CD14-positive monocyte (primary cell): ENCODE measurements at regions not wholly inside any gene's neighbourhood (a gene's known extent, or its start where the extent isn't known, plus 50 kb on each side); places are given as distances from the start of the nearest gene placed in this dataset.

Experiments
- DNase-seq, 3 donors: peaks; one replicate each; pipeline ENCODE4 v3.0.0-alpha.2; 2011 to 2022
- H2AFZ ChIP-seq: 2 replicates; pipeline ENCODE4 v1.6.0; 2012; ENCODE audit warnings: mild to moderate bottlenecking, low read depth, low read length, inconsistent platforms; ENCODE audit not compliant: insufficient read depth, poor library complexity, severe bottlenecking
- H3K27ac ChIP-seq, 2 donors: 1 replicate in 1 of 2; 2 replicates in 1 of 2; pipeline ENCODE4 v1.5.1; 2012 to 2013; ENCODE audit warnings: low read length in 2 of 2, control low read depth in 1 of 2, inconsistent platforms in 1 of 2, low read depth in 1 of 2, mild to moderate bottlenecking in 1 of 2
- H3K27me3 ChIP-seq, 2 donors: one replicate each; pipeline versions ENCODE4 v1.6.0 to v1.6.1; 2011 to 2013; ENCODE audit warnings: low read length in 2 of 2; ENCODE audit not compliant: control insufficient read depth in 2 of 2, insufficient read depth in 2 of 2
- H3K36me3 ChIP-seq, 2 donors: replicated peaks in 1 of 2; 1 replicate in 1 of 2; 2 replicates in 1 of 2; pipeline versions ENCODE4 v1.5.1 to v1.6.1; 2012 to 2013; ENCODE audit warnings: low read length in 2 of 2, control low read depth in 1 of 2, inconsistent platforms in 1 of 2, mild to moderate bottlenecking in 1 of 2; ENCODE audit not compliant: insufficient read depth in 2 of 2, control insufficient read depth in 1 of 2
- H3K4me1 ChIP-seq, 2 donors: 1 replicate in 1 of 2; 2 replicates in 1 of 2; pipeline versions ENCODE4 v1.5.1 to v1.6.1; 2012 to 2013; ENCODE audit warnings: low read length in 2 of 2, control low read depth in 1 of 2, inconsistent platforms in 1 of 2, mild to moderate bottlenecking in 1 of 2, moderate library complexity in 1 of 2; ENCODE audit not compliant: insufficient read depth in 2 of 2, control insufficient read depth in 1 of 2
- H3K4me2 ChIP-seq: replicated peaks from 2 replicates; pipeline ENCODE3; 2012; ENCODE audit warnings: low read length, moderate library complexity, mild to moderate bottlenecking; ENCODE audit not compliant: poor library complexity, severe bottlenecking; ENCODE audit errors: extremely low read depth
- H3K4me3 ChIP-seq, 3 experiments: fragments of 200-600 bp in 1 of 3; sonication (generic) in 1 of 3; replicated peaks in 1 of 3; 1 replicate in 2 of 3; 2 replicates in 1 of 3; pipeline ENCODE4 v1.5.1; 2011 to 2013; ENCODE audit warnings: low read length in 3 of 3, mild to moderate bottlenecking in 3 of 3, control low read depth in 2 of 3, low read depth in 2 of 3, inconsistent platforms in 1 of 3, moderate library complexity in 1 of 3
- H3K79me2 ChIP-seq: 2 replicates; pipeline ENCODE4 v1.6.0; 2012; ENCODE audit warnings: mild to moderate bottlenecking, control low read depth, inconsistent platforms, low read length, moderate library complexity; ENCODE audit not compliant: insufficient read depth
- H3K9ac ChIP-seq: 2 replicates; pipeline ENCODE4 v1.6.0; 2017; ENCODE audit warnings: low read length, mild to moderate bottlenecking; ENCODE audit not compliant: insufficient read depth, poor library complexity, severe bottlenecking
- H3K9me3 ChIP-seq, 2 donors: replicated peaks in 1 of 2; 1 replicate in 1 of 2; 2 replicates in 1 of 2; pipeline versions ENCODE4 v1.5.1 to v1.6.1; 2012 to 2013; ENCODE audit warnings: low read length in 2 of 2, control low read depth in 1 of 2; ENCODE audit not compliant: control insufficient read depth in 1 of 2, insufficient read depth in 1 of 2
- H4K20me1 ChIP-seq: 2 replicates; pipeline ENCODE4 v1.6.0; 2012; ENCODE audit warnings: mild to moderate bottlenecking, low read length, control low read depth, moderate library complexity; ENCODE audit not compliant: insufficient read depth
- H3K27ac Mint-ChIP-seq, 7 donors: one replicate each; pipeline ENCODE4 v1.8.0; 2020; ENCODE audit warnings: mild to moderate bottlenecking in 7 of 7, mixed read lengths in 7 of 7, moderate library complexity in 6 of 7, inconsistent platforms in 2 of 7
- H3K27me3 Mint-ChIP-seq, 3 donors: one replicate each; pipeline ENCODE4 v1.8.0; 2021 to 2022; ENCODE audit warnings: low read depth in 3 of 3, mild to moderate bottlenecking in 3 of 3, mixed read lengths in 3 of 3, moderate library complexity in 3 of 3, inconsistent platforms in 1 of 3
- H3K36me3 Mint-ChIP-seq, 2 donors: one replicate each; pipeline ENCODE4 v1.8.0; 2020; ENCODE audit warnings: mixed read lengths in 2 of 2, inconsistent platforms in 1 of 2, mild to moderate bottlenecking in 1 of 2
- H3K4me1 Mint-ChIP-seq: one replicate; pipeline ENCODE4 v1.8.0; 2020; ENCODE audit warnings: mild to moderate bottlenecking, mixed read lengths
- H3K4me3 Mint-ChIP-seq, 2 donors: one replicate each; pipeline ENCODE4 v1.8.0; 2020; ENCODE audit warnings: mild to moderate bottlenecking in 2 of 2, mixed read lengths in 2 of 2, moderate library complexity in 1 of 2
- H3K9me3 Mint-ChIP-seq, 7 donors: one replicate each; pipeline ENCODE4 v1.8.0; 2020 to 2022; ENCODE audit warnings: mixed read lengths in 7 of 7, mild to moderate bottlenecking in 6 of 7, moderate library complexity in 6 of 7, inconsistent platforms in 2 of 7
- CTCF ChIP-seq: fragments of 200-600 bp; IDR thresholded peaks from one replicate; pipeline ENCODE4 v1.8.0; 2022; ENCODE audit warnings: antibody characterized with exemption, mild to moderate bottlenecking
- WGBS: methylation state at CpG from one replicate; pipeline ENCODE4 v1.1.5; 2013; ENCODE audit warnings: missing lambda C conversion rate; ENCODE audit not compliant: insufficient coverage; 5-methylcytosine and 5-hydroxymethylcytosine counted together
- intact Hi-C, 2 donors: fragments of 100-400 bp; cut with micrococcal nuclease; formaldehyde crosslinking; loops; one replicate each; pipeline versions ENCODE4 v1.15.0 to v1.15.1; 2023

GRCh38 chr10:78528749-78529204, 495.1 kb downstream of the RPS24 start:
- Histone ChIP-seq H3K27ac (no peak overlapping the region), H2AFZ (no peak overlapping the region), H4K20me1 (no peaks in the 10 kb centered on the region), H3K4me3 (no peak overlapping the region), H3K27me3 (no peaks in the 10 kb centered on the region), H3K4me2 (no peak overlapping the region), H3K4me1 (no peaks in the 10 kb centered on the region), H3K36me3 (no peaks in the 10 kb centered on the region), H3K9ac (no peak overlapping the region), H3K9me3 (no peaks in the 10 kb centered on the region), H3K79me2 (no peaks in the 10 kb centered on the region)
- Mint-ChIP-seq H3K9me3 (no peaks in the 10 kb centered on the region), H3K27ac (no peak overlapping the region), H3K27me3 (peaks cover 1 to 3% (median 1%) of the 10 kb centered on the region in 3 donors), H3K4me3 (no peak overlapping the region), H3K4me1 (peaks cover 12% of the 10 kb centered on the region), H3K36me3 (no peaks in the 10 kb centered on the region)
- WGBS: 91% methylated on average over 10 of the region's 13 CpGs
- TF ChIP-seq CTCF: no peak
- DNase-seq: no peak
- intact Hi-C loops: no loop called here

GRCh38 chr10:78529262-78529661, 495.6 kb downstream of the RPS24 start:
- TF ChIP-seq CTCF: no peak
- WGBS: no CpG with 5 or more reads among the region's 2 CpGs
- H2AFZ ChIP-seq: no peak overlapping the region
- no peak overlapping the region for H3K4me3 Mint-ChIP-seq
- H3K27ac Mint-ChIP-seq: no peak overlapping the region
- no peaks in the 10 kb centered on the region for H3K9me3 Mint-ChIP-seq
- no peak overlapping the region for H3K9ac ChIP-seq
- no peaks in the 10 kb centered on the region for H3K27me3 ChIP-seq
- H4K20me1 ChIP-seq: no peaks in the 10 kb centered on the region
- no peaks in the 10 kb centered on the region for H3K36me3 Mint-ChIP-seq
- peaks cover 1 to 3% (median 1%) of the 10 kb centered on the region in 3 donors for H3K27me3 Mint-ChIP-seq
- H3K4me1 Mint-ChIP-seq: peaks cover 12% of the 10 kb centered on the region
- H3K4me3 ChIP-seq: no peak overlapping the region
- no peak for DNase-seq
- H3K4me2 ChIP-seq: no peak overlapping the region
- H3K9me3 ChIP-seq: no peaks in the 10 kb centered on the region
- no peaks in the 10 kb centered on the region for H3K36me3 ChIP-seq
- H3K4me1 ChIP-seq: no peaks in the 10 kb centered on the region
- intact Hi-C loops: no loop called here
- no peaks in the 10 kb centered on the region for H3K79me2 ChIP-seq
- H3K27ac ChIP-seq: no peak overlapping the region
